Activated B cell treated with CpG ODN at 0.5 μM for 24 hours (primary cell): ENCODE measurements at regions not wholly inside any gene's neighbourhood (a gene's known extent, or its start where the extent isn't known, plus 50 kb on each side); places are given as distances from the start of the nearest gene placed in this dataset.

Experiments used
- ATAC-seq: fragments of 200-7000 bp; cut with Tn5 transposase; one replicate; pipeline ENCODE4 v1.10.0; 2021; ENCODE audit warnings: low read depth, mild to moderate bottlenecking, moderate library complexity
- CTCF ChIA-PET: fragments of 350-600 bp; sonication (Branson Sonifier 250); formaldehyde crosslinking; loops from one replicate; lab custom pipeline; 2021; ENCODE audit warnings: antibody characterized with exemption; lab: Charles Lee
- POLR2A ChIA-PET: fragments of 350-600 bp; sonication (Branson Sonifier 250); formaldehyde crosslinking; loops from one replicate; lab custom pipeline; 2021; ENCODE audit warnings: antibody characterized with exemption; lab: Charles Lee
- DNase-seq: peaks from one replicate; pipeline ENCODE4 v3.0.0; 2022
- H3K27ac Mint-ChIP-seq: one replicate; pipeline ENCODE4 v1.8.0; 2020; ENCODE audit warnings: mixed read lengths
- H3K27me3 Mint-ChIP-seq: one replicate; pipeline ENCODE4 v1.8.0; 2021; ENCODE audit warnings: mixed read lengths
- H3K36me3 Mint-ChIP-seq: one replicate; pipeline ENCODE4 v1.8.0; 2021; ENCODE audit warnings: low read depth, mixed read lengths
- H3K4me1 Mint-ChIP-seq: one replicate; pipeline ENCODE4 v1.8.0; 2021; ENCODE audit warnings: mixed read lengths
- H3K4me3 Mint-ChIP-seq: one replicate; pipeline ENCODE4 v1.8.0; 2020; ENCODE audit warnings: mild to moderate bottlenecking, mixed read lengths
- H3K9me3 Mint-ChIP-seq: one replicate; pipeline ENCODE4 v1.8.0; 2020; ENCODE audit warnings: mixed read lengths
- intact Hi-C: fragments of 100-400 bp; cut with micrococcal nuclease; formaldehyde crosslinking; loops from one replicate; pipeline ENCODE4 v1.15.1; 2024
- TF ChIP-seq, protein P1 (sequence below): fragments of 200-600 bp; IDR thresholded peaks from one replicate; pipeline ENCODE4 v1.8.0; 2022; ENCODE audit warnings: antibody characterized with exemption, mild to moderate bottlenecking

DNA sequence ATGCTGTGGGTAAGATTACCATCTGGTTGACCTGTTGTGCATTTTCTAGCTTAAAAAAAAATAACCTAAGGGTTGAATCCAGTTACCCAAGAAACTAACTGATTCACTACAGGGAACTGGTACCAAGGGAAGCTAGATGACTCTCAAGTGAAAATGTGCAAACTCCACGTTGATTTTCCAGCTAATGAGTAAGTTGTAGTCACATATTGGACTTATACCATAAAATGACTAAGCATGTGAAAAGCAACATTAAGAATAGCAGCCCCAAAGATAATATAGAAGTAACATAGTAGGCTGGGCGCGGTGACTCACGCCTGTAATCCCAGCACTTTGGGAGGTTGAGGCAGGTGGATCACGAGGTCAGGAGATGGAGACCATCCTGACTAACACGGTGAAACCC is 270.9 kb downstream of the SPRY1 start:
- Mint-ChIP-seq H3K27ac (no peak overlapping the region), H3K4me1 (peaks cover 4% of the 10 kb centered on the region), H3K27me3 (peaks cover 28% of the 10 kb centered on the region), H3K36me3 (no peaks in the 10 kb centered on the region), H3K9me3 (no peaks in the 10 kb centered on the region), H3K4me3 (no peak overlapping the region)
- POLR2A ChIA-PET, result no interaction called here
- ATAC-seq (no peak), DNase-seq (no peak)
- intact Hi-C loops, result loop anchor here (10.0 kb wide), 1 partner anchor 413 kb away; no protein-coding TSS in a partner anchor
- CTCF ChIA-PET, result no interaction called here
- TF ChIP-seq, protein P1, sequence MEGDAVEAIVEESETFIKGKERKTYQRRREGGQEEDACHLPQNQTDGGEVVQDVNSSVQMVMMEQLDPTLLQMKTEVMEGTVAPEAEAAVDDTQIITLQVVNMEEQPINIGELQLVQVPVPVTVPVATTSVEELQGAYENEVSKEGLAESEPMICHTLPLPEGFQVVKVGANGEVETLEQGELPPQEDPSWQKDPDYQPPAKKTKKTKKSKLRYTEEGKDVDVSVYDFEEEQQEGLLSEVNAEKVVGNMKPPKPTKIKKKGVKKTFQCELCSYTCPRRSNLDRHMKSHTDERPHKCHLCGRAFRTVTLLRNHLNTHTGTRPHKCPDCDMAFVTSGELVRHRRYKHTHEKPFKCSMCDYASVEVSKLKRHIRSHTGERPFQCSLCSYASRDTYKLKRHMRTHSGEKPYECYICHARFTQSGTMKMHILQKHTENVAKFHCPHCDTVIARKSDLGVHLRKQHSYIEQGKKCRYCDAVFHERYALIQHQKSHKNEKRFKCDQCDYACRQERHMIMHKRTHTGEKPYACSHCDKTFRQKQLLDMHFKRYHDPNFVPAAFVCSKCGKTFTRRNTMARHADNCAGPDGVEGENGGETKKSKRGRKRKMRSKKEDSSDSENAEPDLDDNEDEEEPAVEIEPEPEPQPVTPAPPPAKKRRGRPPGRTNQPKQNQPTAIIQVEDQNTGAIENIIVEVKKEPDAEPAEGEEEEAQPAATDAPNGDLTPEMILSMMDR, result no peak

- Mint-ChIP-seq H3K4me3 (no peak overlapping the region), H3K9me3 (no peaks in the 10 kb centered on the region), H3K4me1 (peaks cover 4% of the 10 kb centered on the region), H3K36me3 (no peaks in the 10 kb centered on the region), H3K27me3 (peaks cover 28% of the 10 kb centered on the region), H3K27ac (no peak overlapping the region)
- DNase-seq, result no peak
- no peak for ATAC-seq
- ChIA-PET CTCF (no interaction called here), POLR2A (no interaction called here)
- intact Hi-C loops, result loop anchor here (10.0 kb wide), 1 partner anchor 413 kb away; no protein-coding TSS in a partner anchor
- TF ChIP-seq, protein P1, result no peak
Observed at GRCh38 chr4:123667991-123668390, 271.4 kb downstream of the SPRY1 start.

DNA sequence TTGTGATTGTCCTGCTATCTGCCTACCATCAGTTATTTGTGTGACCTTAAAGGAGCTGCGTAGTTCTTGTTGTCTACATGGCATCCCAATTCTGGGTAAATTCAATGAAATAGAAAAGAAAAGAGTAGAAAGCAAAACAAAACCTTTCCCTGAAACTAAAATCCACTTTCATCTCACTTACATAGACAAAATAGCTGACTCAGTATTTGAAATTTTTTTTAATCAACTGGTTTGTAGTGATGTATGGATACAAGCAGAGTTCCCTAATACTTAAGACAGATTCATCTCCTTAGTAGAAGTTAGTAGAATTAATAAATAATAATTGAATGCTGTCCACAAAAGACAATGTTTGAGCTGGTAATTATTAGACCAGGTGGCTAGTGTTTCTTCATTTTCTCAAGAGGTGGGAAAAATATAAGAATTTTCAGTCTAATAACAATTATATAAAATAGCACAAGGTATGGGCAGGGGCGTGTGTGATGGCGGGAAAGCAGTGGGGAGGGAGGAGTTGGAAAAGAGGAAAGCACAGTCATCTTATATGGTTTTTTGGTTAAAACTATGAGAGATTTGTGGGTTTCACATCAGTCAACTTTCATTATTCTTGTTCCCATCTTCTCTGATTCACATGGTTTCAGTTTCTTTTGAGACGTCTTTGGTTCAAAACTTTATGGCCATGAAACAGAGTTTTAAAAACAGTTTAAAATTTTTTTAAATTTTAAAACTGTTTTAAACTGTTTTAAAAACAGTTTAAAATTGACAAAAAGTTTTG is 275.2 kb downstream of the SPRY1 start:
- ChIA-PET CTCF (no interaction called here), POLR2A (no interaction called here)
- H3K27ac Mint-ChIP-seq, result no peak overlapping the region

GRCh38 chr4:123672987-123673386 is 276.4 kb downstream of the SPRY1 start:
- ChIA-PET POLR2A (no interaction called here), CTCF (no interaction called here)
- TF ChIP-seq, protein P1, result no peak
- ATAC-seq (no peak), DNase-seq (no peak)
- intact Hi-C loops, result no loop called here
- no peak overlapping the region for H3K27ac Mint-ChIP-seq
- no peaks in the 10 kb centered on the region for H3K9me3 Mint-ChIP-seq
- no peak overlapping the region for H3K4me3 Mint-ChIP-seq
- H3K27me3 Mint-ChIP-seq, result peaks cover 25% of the 10 kb centered on the region
- H3K36me3 Mint-ChIP-seq, result no peaks in the 10 kb centered on the region
- H3K4me1 Mint-ChIP-seq, result peaks cover 4% of the 10 kb centered on the region

More for the DNA sequence above, 275.2 kb downstream of the SPRY1 start:
- Mint-ChIP-seq H3K27me3 (peaks cover 23% of the 10 kb centered on the region), H3K4me3 (no peak overlapping the region), H3K4me1 (peaks cover 4% of the 10 kb centered on the region), H3K9me3 (no peaks in the 10 kb centered on the region), H3K36me3 (no peaks in the 10 kb centered on the region)
- TF ChIP-seq, protein P1, result no peak
- no peak for ATAC-seq
- intact Hi-C loops, result no loop called here
- no peak for DNase-seq

DNA sequence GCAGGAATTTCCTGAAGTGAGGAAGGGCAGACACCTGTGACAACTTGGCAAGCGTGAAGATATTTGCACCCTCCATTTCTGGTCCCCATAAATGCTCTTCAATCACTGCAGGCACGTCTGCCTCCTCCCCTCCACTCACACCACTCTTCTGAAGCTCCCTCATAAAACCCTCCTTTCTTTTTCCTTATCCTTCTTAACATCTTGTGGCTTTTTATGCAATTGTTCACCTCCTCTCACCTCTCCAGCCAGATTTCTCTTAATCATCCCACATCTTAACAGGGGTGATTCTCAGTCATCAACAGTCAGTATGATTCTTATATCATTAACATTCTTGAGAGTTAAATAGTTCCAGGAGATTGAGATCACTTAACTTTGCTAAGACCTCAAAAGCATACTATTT is 277.4 kb downstream of the SPRY1 start:
- POLR2A ChIA-PET, result no interaction called here
- no peak for DNase-seq
- no peak overlapping the region for H3K4me3 Mint-ChIP-seq
- intact Hi-C loops, result no loop called here
- H3K27ac Mint-ChIP-seq, result no peak overlapping the region
- ATAC-seq, result no peak
- H3K36me3 Mint-ChIP-seq, result no peaks in the 10 kb centered on the region
- peaks cover 23% of the 10 kb centered on the region for H3K27me3 Mint-ChIP-seq
- TF ChIP-seq, protein P1, result no peak
- H3K4me1 Mint-ChIP-seq, result peaks cover 4% of the 10 kb centered on the region
- CTCF ChIA-PET, result no interaction called here
- no peaks in the 10 kb centered on the region for H3K9me3 Mint-ChIP-seq
